ENCODE measurements at regions not wholly inside any gene's neighbourhood (a gene's known extent, or its start where the extent isn't known, plus 50 kb on each side); places are given as distances from the start of the nearest gene placed in this dataset.

- Histone ChIP-seq H3K23ac (ENCODE audit: low read length in 2 of 2) (no peak overlapping the region), H3K4me1 (ENCODE audit: control insufficient read depth, insufficient read depth, low read depth, low read length) (no peaks in the 10 kb centered on the region), H3K4me2 (ENCODE audit: low read length, poor library complexity, severe bottlenecking) (no peak overlapping the region), H2BK15ac (ENCODE audit: low read depth, poor library complexity, severe bottlenecking) (no peak overlapping the region), H3K9ac (ENCODE audit: low read length) (no peak overlapping the region), H3K9me3 (ENCODE audit: control insufficient read depth, low read length) (peaks cover 15% of the 10 kb centered on the region), H2BK120ac (ENCODE audit: low read depth, low read length) (no peak overlapping the region), H3K27me3 (ENCODE audit: control insufficient read depth in 1 of 2, insufficient read depth in 1 of 2, low read length in 2 of 2) (no peaks in the 10 kb centered on the region), H2AK5ac (ENCODE audit: low read length, severe bottlenecking) (no peak overlapping the region), H3K14ac (ENCODE audit: low read length in 2 of 2) (no peak overlapping the region), H3K27ac (ENCODE audit: low read length, poor library complexity, severe bottlenecking) (no peak overlapping the region), H3K4ac (ENCODE audit: low read depth in 1 of 2, low read length in 2 of 2) (no peak overlapping the region), H2BK5ac (ENCODE audit: low read depth, low read length, poor library complexity, severe bottlenecking) (no peak overlapping the region), H3K79me1 (replicated peaks; ENCODE audit: low read length, poor library complexity, severe bottlenecking) (no peaks in the 10 kb centered on the region), H3K36me3 (ENCODE audit: control insufficient read depth in 1 of 2, insufficient read depth in 2 of 2, low read depth in 1 of 2, low read length in 2 of 2) (no peaks in the 10 kb centered on the region), H3K4me3 (ENCODE audit: insufficient read depth in 1 of 2, low read depth in 1 of 2, low read length in 2 of 2) (no peak overlapping the region), H2AFZ (ENCODE audit: low read depth, low read length) (no peak overlapping the region), H2BK12ac (ENCODE audit: low read length in 2 of 2) (no peak overlapping the region), H4K8ac (ENCODE audit: low read length) (no peak overlapping the region), H4K91ac (ENCODE audit: low read length) (no peak overlapping the region), H3K18ac (ENCODE audit: low read depth in 1 of 2, low read length in 2 of 2) (no peak overlapping the region)
- WGBS = 84% methylated on average over 4 of the region's 5 CpGs
- no peak for DNase-seq
Measured at GRCh38 chr4:33340168-33340567, 2620.0 kb downstream of the PCDH7 start.

GRCh38 chr4:33349376-33349775, 2629.2 kb downstream of the PCDH7 start:
- peaks cover 2% of the 10 kb centered on the region for H3K9me3 ChIP-seq (ENCODE audit: control insufficient read depth, low read length)
- no peak overlapping the region for H4K8ac ChIP-seq (ENCODE audit: low read length)
- H3K4ac ChIP-seq (ENCODE audit: low read depth in 1 of 2, low read length in 2 of 2) = no peak overlapping the region
- no peaks in the 10 kb centered on the region for H3K4me1 ChIP-seq (ENCODE audit: control insufficient read depth, insufficient read depth, low read depth, low read length)
- H2BK12ac ChIP-seq (ENCODE audit: low read length in 2 of 2) = no peak overlapping the region
- DNase-seq = no peak
- no peak overlapping the region for H2BK5ac ChIP-seq (ENCODE audit: low read depth, low read length, poor library complexity, severe bottlenecking)
- no peak overlapping the region for H3K23ac ChIP-seq (ENCODE audit: low read length in 2 of 2)
- H2AK5ac ChIP-seq (ENCODE audit: low read length, severe bottlenecking) = no peak overlapping the region
- H3K14ac ChIP-seq (ENCODE audit: low read length in 2 of 2) = no peak overlapping the region
- H3K4me3 ChIP-seq (ENCODE audit: insufficient read depth in 1 of 2, low read depth in 1 of 2, low read length in 2 of 2) = no peak overlapping the region
- no peaks in the 10 kb centered on the region for H3K36me3 ChIP-seq (ENCODE audit: control insufficient read depth in 1 of 2, insufficient read depth in 2 of 2, low read depth in 1 of 2, low read length in 2 of 2)
- H3K9ac ChIP-seq (ENCODE audit: low read length) = no peak overlapping the region
- H3K27ac ChIP-seq (ENCODE audit: low read length, poor library complexity, severe bottlenecking) = no peak overlapping the region
- H2AFZ ChIP-seq (ENCODE audit: low read depth, low read length) = no peak overlapping the region
- 89% methylated on average over 1 of the region's 1 CpG for WGBS
- H2BK15ac ChIP-seq (ENCODE audit: low read depth, poor library complexity, severe bottlenecking) = no peak overlapping the region
- H4K91ac ChIP-seq (ENCODE audit: low read length) = no peak overlapping the region
- no peak overlapping the region for H2BK120ac ChIP-seq (ENCODE audit: low read depth, low read length)
- H3K4me2 ChIP-seq (ENCODE audit: low read length, poor library complexity, severe bottlenecking) = no peak overlapping the region
- peak overlapping the region in 1 of 2 experiments; percentile 40 for H3K18ac ChIP-seq (ENCODE audit: low read depth in 1 of 2, low read length in 2 of 2)
- H3K27me3 ChIP-seq (ENCODE audit: control insufficient read depth in 1 of 2, insufficient read depth in 1 of 2, low read length in 2 of 2) = no peaks in the 10 kb centered on the region
- H3K79me1 ChIP-seq (replicated peaks; ENCODE audit: low read length, poor library complexity, severe bottlenecking) = no peaks in the 10 kb centered on the region

GRCh38 chr4:33357121-33357520, 2637.0 kb downstream of the PCDH7 start:
- no peak overlapping the region for H2AFZ ChIP-seq (ENCODE audit: low read depth, low read length)
- no peak overlapping the region for H3K23ac ChIP-seq (ENCODE audit: low read length in 2 of 2)
- H3K27me3 ChIP-seq (ENCODE audit: control insufficient read depth in 1 of 2, insufficient read depth in 1 of 2, low read length in 2 of 2) = no peaks in the 10 kb centered on the region
- no peak for DNase-seq
- no peak overlapping the region for H2BK12ac ChIP-seq (ENCODE audit: low read length in 2 of 2)
- no peak overlapping the region for H3K4ac ChIP-seq (ENCODE audit: low read depth in 1 of 2, low read length in 2 of 2)
- no peak overlapping the region for H3K27ac ChIP-seq (ENCODE audit: low read length, poor library complexity, severe bottlenecking)
- H3K9ac ChIP-seq (ENCODE audit: low read length) = no peak overlapping the region
- no peak overlapping the region for H3K4me2 ChIP-seq (ENCODE audit: low read length, poor library complexity, severe bottlenecking)
- H3K36me3 ChIP-seq (ENCODE audit: control insufficient read depth in 1 of 2, insufficient read depth in 2 of 2, low read depth in 1 of 2, low read length in 2 of 2) = no peaks in the 10 kb centered on the region
- H3K14ac ChIP-seq (ENCODE audit: low read length in 2 of 2) = no peak overlapping the region
- H2AK5ac ChIP-seq (ENCODE audit: low read length, severe bottlenecking) = no peak overlapping the region
- H2BK15ac ChIP-seq (ENCODE audit: low read depth, poor library complexity, severe bottlenecking) = no peak overlapping the region
- H2BK5ac ChIP-seq (ENCODE audit: low read depth, low read length, poor library complexity, severe bottlenecking) = no peak overlapping the region
- no peaks in the 10 kb centered on the region for H3K79me1 ChIP-seq (replicated peaks; ENCODE audit: low read length, poor library complexity, severe bottlenecking)
- H3K4me3 ChIP-seq (ENCODE audit: insufficient read depth in 1 of 2, low read depth in 1 of 2, low read length in 2 of 2) = no peak overlapping the region
- no peak overlapping the region for H4K91ac ChIP-seq (ENCODE audit: low read length)
- H3K18ac ChIP-seq (ENCODE audit: low read depth in 1 of 2, low read length in 2 of 2) = no peak overlapping the region
- no peaks in the 10 kb centered on the region for H3K9me3 ChIP-seq (ENCODE audit: control insufficient read depth, low read length)
- H2BK120ac ChIP-seq (ENCODE audit: low read depth, low read length) = no peak overlapping the region
- no CpG with 5 or more reads among the region's 1 CpG for WGBS
- H3K4me1 ChIP-seq (ENCODE audit: control insufficient read depth, insufficient read depth, low read depth, low read length) = no peaks in the 10 kb centered on the region
- H4K8ac ChIP-seq (ENCODE audit: low read length) = no peak overlapping the region

- no peak overlapping the region for H3K23ac ChIP-seq (ENCODE audit: low read length in 2 of 2)
- H3K4ac ChIP-seq (ENCODE audit: low read depth in 1 of 2, low read length in 2 of 2) = no peak overlapping the region
- H3K4me3 ChIP-seq (ENCODE audit: insufficient read depth in 1 of 2, low read depth in 1 of 2, low read length in 2 of 2) = no peak overlapping the region
- H3K79me1 ChIP-seq (replicated peaks; ENCODE audit: low read length, poor library complexity, severe bottlenecking) = no peaks in the 10 kb centered on the region
- no peak overlapping the region for H4K8ac ChIP-seq (ENCODE audit: low read length)
- H3K14ac ChIP-seq (ENCODE audit: low read length in 2 of 2) = no peak overlapping the region
- H3K36me3 ChIP-seq (ENCODE audit: control insufficient read depth in 1 of 2, insufficient read depth in 2 of 2, low read depth in 1 of 2, low read length in 2 of 2) = no peaks in the 10 kb centered on the region
- H2BK120ac ChIP-seq (ENCODE audit: low read depth, low read length) = no peak overlapping the region
- no peak overlapping the region for H3K27ac ChIP-seq (ENCODE audit: low read length, poor library complexity, severe bottlenecking)
- no peak overlapping the region for H3K18ac ChIP-seq (ENCODE audit: low read depth in 1 of 2, low read length in 2 of 2)
- peak; percentile 6 for DNase-seq
- no peaks in the 10 kb centered on the region for H3K4me1 ChIP-seq (ENCODE audit: control insufficient read depth, insufficient read depth, low read depth, low read length)
- no peak overlapping the region for H3K4me2 ChIP-seq (ENCODE audit: low read length, poor library complexity, severe bottlenecking)
- H2BK15ac ChIP-seq (ENCODE audit: low read depth, poor library complexity, severe bottlenecking) = no peak overlapping the region
- no peak overlapping the region for H2AFZ ChIP-seq (ENCODE audit: low read depth, low read length)
- no peak overlapping the region for H4K91ac ChIP-seq (ENCODE audit: low read length)
- no peaks in the 10 kb centered on the region for H3K27me3 ChIP-seq (ENCODE audit: control insufficient read depth in 1 of 2, insufficient read depth in 1 of 2, low read length in 2 of 2)
- no peak overlapping the region for H2BK5ac ChIP-seq (ENCODE audit: low read depth, low read length, poor library complexity, severe bottlenecking)
- 67% methylated on average over 3 of the region's 3 CpGs for WGBS
- no peak overlapping the region for H2BK12ac ChIP-seq (ENCODE audit: low read length in 2 of 2)
- peaks cover 7% of the 10 kb centered on the region for H3K9me3 ChIP-seq (ENCODE audit: control insufficient read depth, low read length)
- no peak overlapping the region for H2AK5ac ChIP-seq (ENCODE audit: low read length, severe bottlenecking)
- peak overlapping the region; percentile 65 for H3K9ac ChIP-seq (ENCODE audit: low read length)
Measured at GRCh38 chr4:33369446-33369845, 2649.3 kb downstream of the PCDH7 start.
